ENCODE measurements at regions not wholly inside any gene's neighbourhood (a gene's known extent, or its start where the extent isn't known, plus 50 kb on each side); places are given as distances from the start of the nearest gene placed in this dataset.

DNA sequence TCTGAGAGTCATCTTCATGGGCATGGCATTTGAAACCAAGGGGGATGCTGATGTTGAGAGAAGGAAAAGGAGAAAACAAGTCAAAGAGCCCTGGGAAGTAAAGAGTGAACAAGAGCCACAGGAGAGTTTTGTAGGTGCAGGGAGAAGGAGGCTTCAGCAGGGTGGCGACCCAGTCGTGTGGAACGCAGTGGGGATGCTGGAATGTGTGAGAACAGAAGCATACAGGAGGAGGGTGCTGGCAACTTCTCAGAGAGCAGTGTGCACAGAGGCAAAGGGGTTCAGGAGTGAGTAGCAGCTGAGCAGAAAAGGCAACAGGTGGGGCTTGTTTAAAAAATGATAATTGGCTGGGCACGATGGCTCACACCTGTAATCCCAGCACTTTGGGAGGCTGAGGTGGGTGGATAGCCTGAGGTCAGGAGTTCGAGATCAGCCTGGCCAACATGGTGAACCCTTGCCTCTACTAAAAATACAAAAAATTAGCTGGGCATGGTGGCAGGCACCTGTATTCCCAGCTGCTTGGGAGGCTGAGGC is 75.8 kb upstream of the PLET1 start:
- H3K9me3 Mint-ChIP-seq (ENCODE audit: low read depth), result peaks cover 6% of the 10 kb centered on the region
- no peak overlapping the region for H3K4me3 Mint-ChIP-seq (ENCODE audit: unreplicated experiment)
- TF ChIP-seq, protein P1, sequence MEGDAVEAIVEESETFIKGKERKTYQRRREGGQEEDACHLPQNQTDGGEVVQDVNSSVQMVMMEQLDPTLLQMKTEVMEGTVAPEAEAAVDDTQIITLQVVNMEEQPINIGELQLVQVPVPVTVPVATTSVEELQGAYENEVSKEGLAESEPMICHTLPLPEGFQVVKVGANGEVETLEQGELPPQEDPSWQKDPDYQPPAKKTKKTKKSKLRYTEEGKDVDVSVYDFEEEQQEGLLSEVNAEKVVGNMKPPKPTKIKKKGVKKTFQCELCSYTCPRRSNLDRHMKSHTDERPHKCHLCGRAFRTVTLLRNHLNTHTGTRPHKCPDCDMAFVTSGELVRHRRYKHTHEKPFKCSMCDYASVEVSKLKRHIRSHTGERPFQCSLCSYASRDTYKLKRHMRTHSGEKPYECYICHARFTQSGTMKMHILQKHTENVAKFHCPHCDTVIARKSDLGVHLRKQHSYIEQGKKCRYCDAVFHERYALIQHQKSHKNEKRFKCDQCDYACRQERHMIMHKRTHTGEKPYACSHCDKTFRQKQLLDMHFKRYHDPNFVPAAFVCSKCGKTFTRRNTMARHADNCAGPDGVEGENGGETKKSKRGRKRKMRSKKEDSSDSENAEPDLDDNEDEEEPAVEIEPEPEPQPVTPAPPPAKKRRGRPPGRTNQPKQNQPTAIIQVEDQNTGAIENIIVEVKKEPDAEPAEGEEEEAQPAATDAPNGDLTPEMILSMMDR (IDR thresholded peaks at IDR 0.05), result no peak
- peaks cover 4% of the 10 kb centered on the region for H3K4me1 Mint-ChIP-seq (ENCODE audit: low read depth)
- no peak overlapping the region for H3K27ac Mint-ChIP-seq (ENCODE audit: unreplicated experiment)
- no peak for DNase-seq (ENCODE audit: low spot score)
- no peaks in the 10 kb centered on the region for H3K27me3 Mint-ChIP-seq (ENCODE audit: low read depth)
- peaks cover 11% of the 10 kb centered on the region for H3K36me3 Mint-ChIP-seq (ENCODE audit: low read depth)

DNA sequence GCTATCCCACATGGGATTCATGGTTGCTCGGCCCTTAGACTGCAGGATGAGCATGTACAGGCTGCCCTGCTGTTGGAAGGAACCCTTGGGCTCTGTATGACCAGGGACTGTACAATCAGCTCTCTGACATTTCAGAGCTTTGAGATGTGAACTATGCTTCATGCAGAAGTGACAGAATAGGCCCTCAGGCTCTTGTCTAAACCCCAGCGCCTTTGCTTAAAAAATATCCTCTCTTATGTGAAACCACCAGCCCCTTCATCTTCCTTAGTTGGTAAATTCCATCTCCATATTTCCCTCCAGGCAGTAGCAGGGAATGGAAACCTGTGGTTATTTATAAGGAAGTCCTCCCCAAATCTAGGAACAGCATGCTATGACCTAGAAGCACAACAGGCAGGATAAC is 78.9 kb upstream of the PLET1 start:
- peaks cover 6% of the 10 kb centered on the region for H3K9me3 Mint-ChIP-seq (ENCODE audit: low read depth)

DNA sequence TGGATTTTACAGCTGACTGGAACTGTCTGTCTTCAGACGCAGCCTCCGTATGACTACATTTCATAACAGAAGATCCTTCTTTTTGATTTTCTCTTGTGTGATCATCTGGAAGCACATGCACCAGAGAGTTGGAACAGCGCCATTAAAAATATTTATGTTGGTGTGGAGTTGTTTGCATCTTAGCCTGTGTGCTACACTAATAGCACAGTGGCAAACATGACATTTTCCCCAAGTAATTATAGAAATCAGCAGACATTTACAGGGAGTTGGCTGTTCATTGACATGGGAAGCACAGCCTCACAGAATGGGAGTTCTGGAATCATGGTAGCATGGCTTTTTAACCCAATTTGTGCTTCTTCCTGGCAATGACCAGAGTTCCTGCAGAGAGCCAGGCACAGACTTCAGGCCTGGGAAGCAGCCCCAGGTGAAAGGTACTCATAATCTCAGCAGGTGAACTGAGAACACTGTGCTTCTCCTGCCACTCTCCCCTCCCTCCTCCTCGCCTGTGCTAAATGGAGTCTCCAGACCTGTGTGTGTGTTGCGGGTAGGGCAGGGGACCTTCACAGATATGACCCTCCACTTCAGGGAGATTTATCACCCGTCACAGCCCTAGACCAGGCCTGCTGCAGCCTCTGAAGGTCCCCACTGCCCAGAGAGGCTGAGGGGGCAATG is 82.8 kb upstream of the PLET1 start:
- DNase-seq (ENCODE audit: low spot score), result no peak
- no peak overlapping the region for H3K27ac Mint-ChIP-seq (ENCODE audit: unreplicated experiment)
- H3K4me3 Mint-ChIP-seq (ENCODE audit: unreplicated experiment), result no peak overlapping the region
- H3K27me3 Mint-ChIP-seq (ENCODE audit: low read depth), result no peaks in the 10 kb centered on the region
- H3K36me3 Mint-ChIP-seq (ENCODE audit: low read depth), result no peaks in the 10 kb centered on the region
- TF ChIP-seq, protein P1 (IDR thresholded peaks at IDR 0.05), result no peak
- no peaks in the 10 kb centered on the region for H3K9me3 Mint-ChIP-seq (ENCODE audit: low read depth)
- H3K4me1 Mint-ChIP-seq (ENCODE audit: low read depth), result peaks cover 9% of the 10 kb centered on the region

More for the DNA sequence above, 78.9 kb upstream of the PLET1 start:
- Mint-ChIP-seq H3K4me1 (ENCODE audit: low read depth) (peaks cover 9% of the 10 kb centered on the region), H3K4me3 (ENCODE audit: unreplicated experiment) (no peak overlapping the region), H3K27me3 (ENCODE audit: low read depth) (no peaks in the 10 kb centered on the region), H3K36me3 (ENCODE audit: low read depth) (peaks cover 11% of the 10 kb centered on the region), H3K27ac (ENCODE audit: unreplicated experiment) (no peak overlapping the region)
- TF ChIP-seq, protein P1 (IDR thresholded peaks at IDR 0.05), result no peak
- DNase-seq (ENCODE audit: low spot score), result no peak

DNA sequence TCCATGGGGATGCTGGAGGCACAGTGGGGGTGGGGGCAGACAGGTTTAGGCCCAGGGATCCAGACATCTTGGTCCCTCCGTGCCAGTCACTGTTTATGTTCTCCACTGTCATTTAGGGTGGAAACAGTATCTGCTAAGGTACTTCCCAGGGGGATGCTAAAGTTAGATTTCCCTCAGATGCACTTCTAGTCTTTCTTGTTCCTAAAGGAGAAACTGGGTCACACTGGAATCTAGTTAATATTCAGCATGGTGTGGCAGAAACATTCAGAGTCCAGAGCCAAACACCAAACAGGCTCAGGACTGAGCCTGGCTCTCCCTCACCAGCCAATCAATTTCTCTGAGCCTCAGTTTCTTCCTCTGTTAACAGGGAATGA is 83.4 kb upstream of the PLET1 start:
- Mint-ChIP-seq H3K27ac (ENCODE audit: unreplicated experiment) (no peak overlapping the region), H3K4me3 (ENCODE audit: unreplicated experiment) (no peak overlapping the region), H3K36me3 (ENCODE audit: low read depth) (no peaks in the 10 kb centered on the region), H3K9me3 (ENCODE audit: low read depth) (no peaks in the 10 kb centered on the region), H3K27me3 (ENCODE audit: low read depth) (no peaks in the 10 kb centered on the region), H3K4me1 (ENCODE audit: low read depth) (peaks cover 9% of the 10 kb centered on the region)
- TF ChIP-seq, protein P1 (IDR thresholded peaks at IDR 0.05), result no peak
- no peak for DNase-seq (ENCODE audit: low spot score)

DNA sequence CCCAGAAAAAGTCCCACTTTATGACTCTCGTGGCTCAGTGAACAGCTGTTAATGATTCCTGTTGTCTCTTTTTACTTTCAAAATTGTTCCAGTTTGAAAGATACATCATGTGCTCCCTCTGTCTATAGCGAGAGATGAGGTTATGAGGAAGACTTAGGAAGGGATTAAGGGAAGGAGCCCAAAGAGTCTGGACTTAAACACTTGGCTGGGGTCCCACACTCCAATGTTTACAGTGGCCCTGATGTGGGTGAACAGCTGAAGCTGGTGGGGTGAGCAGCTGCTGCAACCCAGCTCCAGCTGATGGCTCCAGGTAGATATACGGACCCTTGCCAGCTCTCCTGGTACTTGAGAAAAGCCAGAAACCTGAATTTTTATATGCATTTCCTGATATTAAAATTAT is 84.5 kb upstream of the PLET1 start:
- TF ChIP-seq, protein P1 (IDR thresholded peaks at IDR 0.05), result no peak
- Mint-ChIP-seq H3K27ac (ENCODE audit: unreplicated experiment) (no peak overlapping the region), H3K4me1 (ENCODE audit: low read depth) (peaks cover 9% of the 10 kb centered on the region), H3K36me3 (ENCODE audit: low read depth) (no peaks in the 10 kb centered on the region), H3K9me3 (ENCODE audit: low read depth) (no peaks in the 10 kb centered on the region), H3K4me3 (ENCODE audit: unreplicated experiment) (no peak overlapping the region), H3K27me3 (ENCODE audit: low read depth) (no peaks in the 10 kb centered on the region)
- DNase-seq (ENCODE audit: low spot score), result no peak

Data from chondrocyte (in vitro differentiated cells).